ENCODE measurements at regions not wholly inside any gene's neighbourhood (a gene's known extent, or its start where the extent isn't known, plus 50 kb on each side); places are given as distances from the start of the nearest gene placed in this dataset.

DNA sequence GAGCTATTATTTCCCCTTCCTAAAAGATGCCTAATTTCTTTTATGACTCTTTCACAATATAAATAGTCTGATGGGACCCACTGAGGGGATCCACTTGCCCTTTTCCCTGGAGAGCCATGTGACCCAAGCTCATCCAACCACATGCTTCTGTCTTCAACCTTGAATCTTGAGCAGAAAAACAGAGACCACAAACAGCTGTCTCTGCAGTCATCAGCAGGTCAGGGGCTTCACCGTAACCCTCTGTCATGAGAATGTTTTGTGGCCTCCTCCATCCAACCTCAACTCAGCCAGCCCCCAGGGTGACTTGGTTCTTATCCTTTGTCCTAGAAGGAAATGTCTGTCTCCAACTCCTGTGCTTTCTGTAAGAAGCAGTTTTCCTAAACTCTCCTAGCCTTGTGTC, 129.6 kb upstream of the POU2AF2 start:
- Histone ChIP-seq H3K4me1 (no peaks in the 10 kb centered on the region), H3K9me3 (ENCODE audit: control insufficient read depth, low read length) (no peaks in the 10 kb centered on the region), H3K9ac (no peak overlapping the region), H3K4me2 (ENCODE audit: low read length) (no peak overlapping the region), H3K36me3 (ENCODE audit: control insufficient read depth, insufficient read depth, low read length) (no peaks in the 10 kb centered on the region), H2AFZ (no peak overlapping the region), H3K4me3 (ENCODE audit: low read depth, low read length) (no peak overlapping the region), H3K79me2 (no peaks in the 10 kb centered on the region), H3K27ac (no peak overlapping the region), H3K27me3 (ENCODE audit: control insufficient read depth, insufficient read depth, low read length) (no peaks in the 10 kb centered on the region)
- TF ChIP-seq, protein P1, sequence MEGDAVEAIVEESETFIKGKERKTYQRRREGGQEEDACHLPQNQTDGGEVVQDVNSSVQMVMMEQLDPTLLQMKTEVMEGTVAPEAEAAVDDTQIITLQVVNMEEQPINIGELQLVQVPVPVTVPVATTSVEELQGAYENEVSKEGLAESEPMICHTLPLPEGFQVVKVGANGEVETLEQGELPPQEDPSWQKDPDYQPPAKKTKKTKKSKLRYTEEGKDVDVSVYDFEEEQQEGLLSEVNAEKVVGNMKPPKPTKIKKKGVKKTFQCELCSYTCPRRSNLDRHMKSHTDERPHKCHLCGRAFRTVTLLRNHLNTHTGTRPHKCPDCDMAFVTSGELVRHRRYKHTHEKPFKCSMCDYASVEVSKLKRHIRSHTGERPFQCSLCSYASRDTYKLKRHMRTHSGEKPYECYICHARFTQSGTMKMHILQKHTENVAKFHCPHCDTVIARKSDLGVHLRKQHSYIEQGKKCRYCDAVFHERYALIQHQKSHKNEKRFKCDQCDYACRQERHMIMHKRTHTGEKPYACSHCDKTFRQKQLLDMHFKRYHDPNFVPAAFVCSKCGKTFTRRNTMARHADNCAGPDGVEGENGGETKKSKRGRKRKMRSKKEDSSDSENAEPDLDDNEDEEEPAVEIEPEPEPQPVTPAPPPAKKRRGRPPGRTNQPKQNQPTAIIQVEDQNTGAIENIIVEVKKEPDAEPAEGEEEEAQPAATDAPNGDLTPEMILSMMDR (IDR thresholded peaks at IDR 0.05): no peak

DNA sequence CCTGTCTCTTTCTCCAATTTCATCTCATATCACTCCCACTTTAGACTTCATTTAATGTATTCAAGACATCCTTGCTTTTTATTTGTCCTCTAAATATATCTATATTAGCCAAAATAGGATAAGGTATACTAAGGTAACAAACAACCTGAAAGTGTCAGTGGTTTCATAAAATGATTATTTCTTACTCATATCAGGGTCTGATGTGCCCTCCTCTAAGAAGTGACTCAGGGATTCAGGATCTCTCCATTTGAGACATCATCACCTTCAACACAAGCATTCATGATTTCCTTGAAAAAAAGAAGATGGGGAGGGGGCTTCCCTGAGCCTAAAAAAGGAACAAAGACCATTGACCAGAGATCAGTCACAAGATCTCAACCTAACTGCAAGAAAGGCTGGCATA, 131.4 kb upstream of the POU2AF2 start:
- Histone ChIP-seq H3K4me1 (no peaks in the 10 kb centered on the region), H2AFZ (no peak overlapping the region), H3K36me3 (ENCODE audit: control insufficient read depth, insufficient read depth, low read length) (no peaks in the 10 kb centered on the region), H3K4me2 (ENCODE audit: low read length) (no peak overlapping the region), H3K4me3 (ENCODE audit: low read depth, low read length) (no peak overlapping the region), H3K9ac (no peak overlapping the region), H3K27me3 (ENCODE audit: control insufficient read depth, insufficient read depth, low read length) (no peaks in the 10 kb centered on the region), H3K79me2 (no peaks in the 10 kb centered on the region), H3K9me3 (ENCODE audit: control insufficient read depth, low read length) (no peaks in the 10 kb centered on the region), H3K27ac (no peak overlapping the region)
- TF ChIP-seq, protein P1 (IDR thresholded peaks at IDR 0.05): no peak

DNA sequence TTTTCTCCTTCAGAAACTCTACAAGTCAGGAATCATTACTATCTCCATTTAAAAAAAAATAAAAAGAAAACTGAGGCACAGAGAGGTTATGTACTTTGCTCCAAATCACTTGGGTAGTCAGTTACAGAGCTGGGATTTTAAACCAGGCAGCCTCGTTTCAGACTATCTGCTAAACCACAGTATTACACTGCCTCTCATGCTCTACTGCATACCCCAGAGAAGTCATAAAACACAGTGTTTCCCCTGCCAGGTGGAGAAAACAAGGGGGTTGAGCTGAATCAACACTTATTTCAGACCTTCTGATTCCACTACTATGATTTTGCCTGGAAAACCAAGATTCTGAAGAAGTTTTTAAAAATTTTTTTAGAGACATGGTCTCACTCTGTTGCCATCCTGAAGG, 132.9 kb upstream of the POU2AF2 start:
- Histone ChIP-seq H2AFZ (no peak overlapping the region), H3K27me3 (ENCODE audit: control insufficient read depth, insufficient read depth, low read length) (no peaks in the 10 kb centered on the region), H3K27ac (no peak overlapping the region), H3K9ac (no peak overlapping the region), H3K4me2 (ENCODE audit: low read length) (no peak overlapping the region), H3K36me3 (ENCODE audit: control insufficient read depth, insufficient read depth, low read length) (no peaks in the 10 kb centered on the region), H3K9me3 (ENCODE audit: control insufficient read depth, low read length) (no peaks in the 10 kb centered on the region), H3K4me1 (no peaks in the 10 kb centered on the region), H3K79me2 (no peaks in the 10 kb centered on the region), H3K4me3 (ENCODE audit: low read depth, low read length) (no peak overlapping the region)
- TF ChIP-seq, protein P1 (IDR thresholded peaks at IDR 0.05): no peak

DNA sequence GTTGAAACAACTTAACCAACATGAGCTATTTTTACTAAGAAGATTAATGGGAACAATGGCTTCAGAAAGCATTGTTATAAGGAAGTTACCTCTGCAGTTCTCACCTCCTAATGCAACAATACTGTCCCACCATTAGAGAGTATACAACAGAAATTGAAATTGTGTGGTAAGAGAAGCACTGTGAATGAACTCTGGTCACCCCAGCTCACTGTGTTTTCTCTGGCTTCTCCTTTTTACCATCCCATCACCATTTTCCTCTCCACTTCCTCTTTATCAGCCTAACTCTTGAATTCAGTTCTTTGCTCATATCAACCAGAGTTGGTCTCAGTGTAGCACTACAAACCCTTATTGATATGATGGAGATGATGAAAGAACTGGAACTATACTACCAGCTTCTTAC, 138.0 kb upstream of the POU2AF2 start:
- H3K9me3 ChIP-seq (ENCODE audit: control insufficient read depth, low read length): no peaks in the 10 kb centered on the region
- TF ChIP-seq, protein P1 (IDR thresholded peaks at IDR 0.05): no peak

DNA sequence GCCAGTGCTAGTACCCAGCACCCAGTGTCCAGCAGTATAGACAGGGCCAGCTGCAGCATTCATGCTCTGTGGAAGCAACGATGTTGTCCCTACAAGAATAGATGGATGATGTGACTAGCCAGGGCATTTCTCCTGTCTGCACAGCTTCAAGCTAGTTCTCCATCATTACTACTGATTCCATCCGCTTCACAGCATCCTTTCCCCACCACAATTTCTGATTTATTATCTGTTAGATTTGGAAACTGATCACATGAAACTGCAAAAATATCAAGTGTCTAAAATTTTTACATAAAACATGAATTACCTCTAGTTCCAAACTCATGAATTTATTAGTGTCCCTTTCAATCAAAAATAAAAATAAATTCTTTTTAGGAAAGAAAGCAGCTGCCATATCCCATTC, 138.9 kb upstream of the POU2AF2 start:
- Histone ChIP-seq H3K4me2 (ENCODE audit: low read length) (no peak overlapping the region), H3K36me3 (ENCODE audit: control insufficient read depth, insufficient read depth, low read length) (no peaks in the 10 kb centered on the region), H3K4me1 (no peaks in the 10 kb centered on the region), H3K27me3 (ENCODE audit: control insufficient read depth, insufficient read depth, low read length) (no peaks in the 10 kb centered on the region), H3K9ac (no peak overlapping the region), H3K27ac (no peak overlapping the region), H3K9me3 (ENCODE audit: control insufficient read depth, low read length) (no peaks in the 10 kb centered on the region), H3K4me3 (ENCODE audit: low read depth, low read length) (no peak overlapping the region), H2AFZ (no peak overlapping the region), H3K79me2 (no peaks in the 10 kb centered on the region)
- TF ChIP-seq, protein P1 (IDR thresholded peaks at IDR 0.05): no peak

More for the DNA sequence above, 138.0 kb upstream of the POU2AF2 start:
- Histone ChIP-seq H3K4me1 (no peaks in the 10 kb centered on the region), H3K9ac (no peak overlapping the region), H3K27me3 (ENCODE audit: control insufficient read depth, insufficient read depth, low read length) (no peaks in the 10 kb centered on the region), H3K4me3 (ENCODE audit: low read depth, low read length) (no peak overlapping the region), H3K27ac (no peak overlapping the region), H3K4me2 (ENCODE audit: low read length) (no peak overlapping the region), H3K36me3 (ENCODE audit: control insufficient read depth, insufficient read depth, low read length) (no peaks in the 10 kb centered on the region), H3K79me2 (no peaks in the 10 kb centered on the region), H2AFZ (no peak overlapping the region)
